ENCODE measurements at regions not wholly inside any gene's neighbourhood (a gene's known extent, or its start where the extent isn't known, plus 50 kb on each side); places are given as distances from the start of the nearest gene placed in this dataset.
A peak's percentile ranks its signal among the peaks of the same experiment; 100 is the strongest.

DNA sequence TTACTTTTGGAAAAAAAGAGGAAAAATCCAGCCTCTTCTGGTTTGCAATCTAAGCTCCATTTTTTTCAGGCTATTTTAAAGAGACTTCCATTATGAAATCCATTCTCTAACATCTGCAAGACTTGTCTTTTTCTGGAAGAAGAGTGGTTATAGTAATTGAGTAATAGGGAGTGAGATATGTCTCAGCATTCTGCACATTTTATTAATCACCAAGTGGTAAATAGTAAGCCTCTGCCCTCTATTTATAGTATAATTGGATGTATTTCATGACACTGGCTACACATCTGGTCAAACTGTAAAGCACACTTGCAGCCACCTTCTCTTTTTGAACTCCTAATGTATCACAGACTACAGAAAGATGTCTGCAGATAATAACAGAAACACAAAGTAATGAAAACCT lies 391.1 kb downstream of the ETS1 start:
- Mint-ChIP-seq H3K27ac (ENCODE audit: unreplicated experiment) (no peak overlapping the region), H3K4me1 (ENCODE audit: unreplicated experiment) (peaks cover 14% of the 10 kb centered on the region), H3K9me3 (ENCODE audit: unreplicated experiment) (no peaks in the 10 kb centered on the region), H3K4me3 (ENCODE audit: unreplicated experiment) (no peak overlapping the region), H3K36me3 (ENCODE audit: low read depth, unreplicated experiment) (no peaks in the 10 kb centered on the region), H3K27me3 (ENCODE audit: unreplicated experiment) (no peaks in the 10 kb centered on the region)
- TF ChIP-seq, protein P1, sequence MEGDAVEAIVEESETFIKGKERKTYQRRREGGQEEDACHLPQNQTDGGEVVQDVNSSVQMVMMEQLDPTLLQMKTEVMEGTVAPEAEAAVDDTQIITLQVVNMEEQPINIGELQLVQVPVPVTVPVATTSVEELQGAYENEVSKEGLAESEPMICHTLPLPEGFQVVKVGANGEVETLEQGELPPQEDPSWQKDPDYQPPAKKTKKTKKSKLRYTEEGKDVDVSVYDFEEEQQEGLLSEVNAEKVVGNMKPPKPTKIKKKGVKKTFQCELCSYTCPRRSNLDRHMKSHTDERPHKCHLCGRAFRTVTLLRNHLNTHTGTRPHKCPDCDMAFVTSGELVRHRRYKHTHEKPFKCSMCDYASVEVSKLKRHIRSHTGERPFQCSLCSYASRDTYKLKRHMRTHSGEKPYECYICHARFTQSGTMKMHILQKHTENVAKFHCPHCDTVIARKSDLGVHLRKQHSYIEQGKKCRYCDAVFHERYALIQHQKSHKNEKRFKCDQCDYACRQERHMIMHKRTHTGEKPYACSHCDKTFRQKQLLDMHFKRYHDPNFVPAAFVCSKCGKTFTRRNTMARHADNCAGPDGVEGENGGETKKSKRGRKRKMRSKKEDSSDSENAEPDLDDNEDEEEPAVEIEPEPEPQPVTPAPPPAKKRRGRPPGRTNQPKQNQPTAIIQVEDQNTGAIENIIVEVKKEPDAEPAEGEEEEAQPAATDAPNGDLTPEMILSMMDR (IDR thresholded peaks at IDR 0.05; ENCODE audit: unreplicated experiment), result no peak
- no peak for DNase-seq (ENCODE audit: low spot score)

DNA sequence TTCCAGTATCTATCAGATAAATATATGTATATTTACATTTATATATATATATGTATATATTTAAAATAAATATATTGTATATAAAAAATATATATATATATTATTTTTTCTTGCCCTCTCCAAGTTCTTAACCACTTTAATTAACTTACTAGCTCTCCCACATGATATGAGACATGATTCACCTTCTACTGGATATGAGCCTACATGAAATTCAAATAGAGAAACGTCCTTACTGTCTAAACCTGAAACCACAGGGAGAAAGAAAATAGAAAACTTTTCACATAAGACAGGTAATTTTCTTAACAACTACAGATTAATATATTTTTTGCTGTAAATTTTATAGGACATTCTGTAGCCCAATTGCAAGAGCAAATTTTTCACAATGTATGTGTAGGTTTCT lies 391.6 kb downstream of the ETS1 start:
- no peaks in the 10 kb centered on the region for H3K27me3 Mint-ChIP-seq (ENCODE audit: unreplicated experiment)
- H3K27ac Mint-ChIP-seq (ENCODE audit: unreplicated experiment), result no peak overlapping the region
- H3K9me3 Mint-ChIP-seq (ENCODE audit: unreplicated experiment), result no peaks in the 10 kb centered on the region
- TF ChIP-seq, protein P1 (IDR thresholded peaks at IDR 0.05; ENCODE audit: unreplicated experiment), result no peak
- H3K4me1 Mint-ChIP-seq (ENCODE audit: unreplicated experiment), result peaks cover 14% of the 10 kb centered on the region
- H3K36me3 Mint-ChIP-seq (ENCODE audit: low read depth, unreplicated experiment), result no peaks in the 10 kb centered on the region
- H3K4me3 Mint-ChIP-seq (ENCODE audit: unreplicated experiment), result no peak overlapping the region
- DNase-seq (ENCODE audit: low spot score), result no peak

DNA sequence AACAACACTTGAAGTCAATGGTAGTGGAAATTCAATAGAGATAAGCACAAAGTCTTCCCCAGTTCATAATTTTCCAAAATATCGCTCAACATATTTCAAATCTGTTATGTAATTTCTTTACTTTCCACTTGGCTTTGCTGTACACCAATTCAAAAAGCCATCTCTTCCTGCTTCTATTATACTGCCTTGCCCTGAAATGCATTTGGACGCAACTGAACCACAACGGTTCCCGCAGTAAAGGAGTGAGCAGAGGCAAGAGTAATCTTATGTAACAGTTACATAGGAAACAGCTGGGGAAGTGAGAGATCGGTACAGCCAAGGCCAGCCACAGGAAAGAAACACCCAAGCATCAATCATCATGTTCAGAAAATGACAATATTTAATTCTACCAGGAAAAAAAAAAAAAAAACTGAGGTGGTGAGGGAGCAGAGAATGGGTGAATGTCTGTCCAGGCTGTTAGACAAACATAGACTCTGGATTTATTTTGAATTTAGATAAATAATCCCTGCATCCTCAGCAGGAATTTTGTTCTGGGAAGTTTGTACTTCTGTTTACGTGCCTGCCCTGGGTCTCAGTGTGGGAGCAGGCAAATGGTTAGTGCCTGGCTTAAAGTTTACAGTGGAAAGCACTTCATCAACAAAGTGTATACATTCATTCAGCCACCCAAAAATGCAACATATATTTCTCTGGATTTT lies 392.2 kb downstream of the ETS1 start:
- no peak for DNase-seq (ENCODE audit: low spot score)
- Mint-ChIP-seq H3K4me3 (ENCODE audit: unreplicated experiment) (no peak overlapping the region), H3K36me3 (ENCODE audit: low read depth, unreplicated experiment) (no peaks in the 10 kb centered on the region), H3K27me3 (ENCODE audit: unreplicated experiment) (no peaks in the 10 kb centered on the region), H3K27ac (ENCODE audit: unreplicated experiment) (peak overlapping the region; percentile 49), H3K4me1 (ENCODE audit: unreplicated experiment) (peaks cover 14% of the 10 kb centered on the region), H3K9me3 (ENCODE audit: unreplicated experiment) (no peaks in the 10 kb centered on the region)
- TF ChIP-seq, protein P1 (IDR thresholded peaks at IDR 0.05; ENCODE audit: unreplicated experiment), result no peak

DNA sequence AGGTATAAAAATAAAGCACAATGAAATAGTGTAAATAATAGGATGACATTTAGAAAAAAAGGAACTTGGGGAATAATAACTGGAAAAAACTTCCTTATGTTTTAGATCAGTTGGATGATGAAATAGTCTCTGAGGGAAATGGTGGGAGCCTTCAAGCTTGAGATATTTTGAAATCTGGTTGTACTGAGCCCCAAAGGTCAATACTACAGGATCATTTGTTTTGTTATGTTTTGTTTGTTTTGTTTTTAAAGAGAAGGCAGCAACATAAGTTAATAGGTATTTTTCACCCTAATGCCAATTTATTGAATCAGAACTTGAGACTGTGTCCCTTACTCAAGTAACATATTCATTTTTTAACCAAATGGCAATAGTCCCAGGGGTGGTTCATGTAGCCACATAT lies 393.1 kb downstream of the ETS1 start:
- peaks cover 14% of the 10 kb centered on the region for H3K4me1 Mint-ChIP-seq (ENCODE audit: unreplicated experiment)
- H3K27ac Mint-ChIP-seq (ENCODE audit: unreplicated experiment), result no peak overlapping the region
- H3K9me3 Mint-ChIP-seq (ENCODE audit: unreplicated experiment), result no peaks in the 10 kb centered on the region
- no peaks in the 10 kb centered on the region for H3K27me3 Mint-ChIP-seq (ENCODE audit: unreplicated experiment)
- no peak for DNase-seq (ENCODE audit: low spot score)
- TF ChIP-seq, protein P1 (IDR thresholded peaks at IDR 0.05; ENCODE audit: unreplicated experiment), result no peak
- no peaks in the 10 kb centered on the region for H3K36me3 Mint-ChIP-seq (ENCODE audit: low read depth, unreplicated experiment)
- no peak overlapping the region for H3K4me3 Mint-ChIP-seq (ENCODE audit: unreplicated experiment)

DNA sequence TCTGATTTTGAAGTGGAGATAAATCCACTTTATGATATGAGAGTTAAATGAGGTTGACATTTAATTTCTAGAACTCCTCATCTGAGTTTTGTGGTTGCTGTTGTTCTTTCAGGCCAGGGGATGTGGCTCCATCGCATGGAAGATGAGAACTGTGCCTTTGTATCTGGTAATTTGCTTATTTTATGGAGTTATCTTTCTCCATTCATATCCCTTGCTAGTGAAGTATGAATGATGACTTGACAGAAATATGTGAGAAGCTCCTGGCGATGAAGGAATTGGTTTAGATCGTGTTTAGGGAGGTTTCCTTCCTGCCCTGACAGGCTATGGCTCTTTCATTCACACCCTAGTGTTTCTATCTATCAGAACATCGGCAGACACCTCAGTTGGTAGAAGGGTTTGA lies 393.7 kb downstream of the ETS1 start:
- TF ChIP-seq, protein P1 (IDR thresholded peaks at IDR 0.05; ENCODE audit: unreplicated experiment), result no peak
- DNase-seq (ENCODE audit: low spot score), result no peak
- H3K36me3 Mint-ChIP-seq (ENCODE audit: low read depth, unreplicated experiment), result no peaks in the 10 kb centered on the region
- no peaks in the 10 kb centered on the region for H3K27me3 Mint-ChIP-seq (ENCODE audit: unreplicated experiment)
- no peak overlapping the region for H3K27ac Mint-ChIP-seq (ENCODE audit: unreplicated experiment)
- H3K9me3 Mint-ChIP-seq (ENCODE audit: unreplicated experiment), result no peaks in the 10 kb centered on the region
- no peak overlapping the region for H3K4me3 Mint-ChIP-seq (ENCODE audit: unreplicated experiment)
- H3K4me1 Mint-ChIP-seq (ENCODE audit: unreplicated experiment), result peaks cover 14% of the 10 kb centered on the region
